Superior temporal gyrus (tissue), 1 donor: ENCODE measurements at regions not wholly inside any gene's neighbourhood (a gene's known extent, or its start where the extent isn't known, plus 50 kb on each side); places are given as distances from the start of the nearest gene placed in this dataset.

ENCODE experiments used
- DNase-seq: peaks from one replicate; pipeline ENCODE4 v3.0.0-alpha.2; 2016; ENCODE audit errors: extremely low spot score

GRCh38 chr2:191610756-191611155 lies 67.2 kb upstream of the NABP1 start:
- DNase-seq, result no peak

GRCh38 chr2:191611614-191612013 lies 66.3 kb upstream of the NABP1 start:
- DNase-seq, result no peak

- no peak for DNase-seq
Measured at GRCh38 chr2:191612496-191612895, 65.4 kb upstream of the NABP1 start.

- no peak for DNase-seq
Measured at GRCh38 chr2:191614759-191615158, 63.2 kb upstream of the NABP1 start.

- no peak for DNase-seq
Measured at GRCh38 chr2:191615596-191615995, 62.3 kb upstream of the NABP1 start.

GRCh38 chr2:191617575-191617974 lies 60.4 kb upstream of the NABP1 start:
- no peak for DNase-seq

GRCh38 chr2:191618046-191618780 lies 59.7 kb upstream of the NABP1 start:
- DNase-seq, result no peak

GRCh38 chr2:191618786-191619185 lies 59.1 kb upstream of the NABP1 start:
- DNase-seq, result no peak

- no peak for DNase-seq
Measured at GRCh38 chr2:191620144-191620543, 57.8 kb upstream of the NABP1 start.

GRCh38 chr2:191622374-191623320 lies 55.3 kb upstream of the NABP1 start:
- DNase-seq, result no peak

GRCh38 chr2:191625016-191625415 lies 52.9 kb upstream of the NABP1 start:
- no peak for DNase-seq

- DNase-seq, result no peak
Measured at GRCh38 chr2:191625446-191625845, 52.5 kb upstream of the NABP1 start.

GRCh38 chr2:191626497-191627151 lies 51.3 kb upstream of the NABP1 start:
- no peak for DNase-seq

GRCh38 chr2:191627518-191627917 lies 50.4 kb upstream of the NABP1 start:
- no peak for DNase-seq
